ENCODE measurements at regions not wholly inside any gene's neighbourhood (a gene's known extent, or its start where the extent isn't known, plus 50 kb on each side); places are given as distances from the start of the nearest gene placed in this dataset.

- TF ChIP-seq CTCF (IDR thresholded peaks at IDR 0.05): no peak
- TF ChIP-seq EP300 (IDR thresholded peaks at IDR 0.05): no peak
- TF ChIP-seq POLR2A (IDR thresholded peaks at IDR 0.05): no peak
These were observed 230.9 kb upstream of the PREP start for GRCh38 chr6:105633814-105634213.
